AG04450 (cell line): ENCODE measurements at regions not wholly inside any gene's neighbourhood (a gene's known extent, or its start where the extent isn't known, plus 50 kb on each side); places are given as distances from the start of the nearest gene placed in this dataset.
A peak's percentile ranks its signal among the peaks of the same experiment; 100 is the strongest.

ENCODE experiments used
- CTCF ChIA-PET: fragments of 300-600, 350-600 bp; formaldehyde crosslinking; extraction: SDS; loops from one replicate; lab custom pipeline; 2022; ENCODE audit warnings: antibody characterized with exemption, inconsistent platforms; lab: Charles Lee
- POLR2A ChIA-PET: fragments of 350-600 bp; formaldehyde crosslinking; extraction: SDS; loops from one replicate; lab custom pipeline; 2021; ENCODE audit warnings: antibody characterized with exemption, inconsistent platforms; lab: Yijun Ruan, JAX
- DNase-seq: peaks from one replicate; pipeline ENCODE4 v3.0.0-alpha.2; 2011; ENCODE audit warnings: low read depth, low spot score
- H3K27ac ChIP-seq: one replicate; pipeline ENCODE4 v1.5.1; 2012; ENCODE audit warnings: low read depth, low read length, control low read depth
- H3K27me3 ChIP-seq: one replicate; pipeline ENCODE4 v1.6.0; 2012; ENCODE audit warnings: low read length; ENCODE audit not compliant: control insufficient read depth, insufficient read depth
- H3K4me3 ChIP-seq: 2 replicates; pipeline ENCODE4 v1.5.1; 2011; ENCODE audit warnings: mild to moderate bottlenecking, low read depth, low read length, control low read depth
- H3K9me3 ChIP-seq: 2 replicates; pipeline ENCODE4 v1.5.1; 2012; ENCODE audit warnings: low read length; ENCODE audit not compliant: control insufficient read depth, insufficient read depth
- CTCF ChIP-seq: IDR thresholded peaks from 2 replicates; pipeline ENCODE4 v1.5.1; 2011; ENCODE audit warnings: low read depth, low read length, control low read depth, inconsistent platforms

DNA sequence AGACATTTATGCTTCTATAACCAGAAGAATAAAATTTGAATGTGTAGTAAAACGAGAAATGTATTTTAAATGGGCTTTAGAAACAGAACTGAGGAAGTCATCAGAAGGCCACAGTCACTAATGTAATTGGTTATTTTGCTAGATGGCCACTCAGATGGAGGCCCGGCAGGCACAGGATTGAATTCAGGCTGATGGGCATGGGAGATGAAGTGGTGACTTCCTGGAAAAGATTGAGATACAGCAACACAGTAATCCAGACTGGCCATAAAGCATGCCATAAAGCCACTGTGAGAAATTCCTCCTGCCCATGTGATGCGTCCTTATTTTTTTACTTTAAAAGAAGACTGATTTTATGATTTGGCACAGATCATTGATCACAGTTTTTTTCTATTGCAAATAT lies 297.7 kb downstream of the ICOS start:
- ChIA-PET CTCF (no interaction called here), POLR2A (no interaction called here)
- no peak for DNase-seq
- Histone ChIP-seq H3K27ac (no peak overlapping the region), H3K9me3 (no peaks in the 10 kb centered on the region; the same call in 1 of the 2 replicates), H3K4me3 (no peak overlapping the region), H3K27me3 (no peaks in the 10 kb centered on the region)
- TF ChIP-seq CTCF = no peak

- no peaks in the 10 kb centered on the region for H3K27me3 ChIP-seq
- CTCF ChIA-PET = no interaction called here
- DNase-seq = peak; percentile 4
- POLR2A ChIA-PET = no interaction called here
- no peak overlapping the region for H3K27ac ChIP-seq
- TF ChIP-seq CTCF = no peak
- H3K9me3 ChIP-seq = no peaks in the 10 kb centered on the region; the same call in 1 of the 2 replicates
- H3K4me3 ChIP-seq = no peak overlapping the region
Observed at GRCh38 chr2:204234879-204235278, 298.3 kb downstream of the ICOS start.

GRCh38 chr2:204237416-204237815 lies 300.9 kb downstream of the ICOS start:
- CTCF ChIA-PET = no interaction called here
- POLR2A ChIA-PET = no interaction called here

GRCh38 chr2:204239411-204240165 lies 303.0 kb downstream of the ICOS start:
- ChIA-PET CTCF (no interaction called here), POLR2A (no interaction called here)
- H3K4me3 ChIP-seq = no peak overlapping the region
- H3K9me3 ChIP-seq = no peaks in the 10 kb centered on the region; the same call in 1 of the 2 replicates
- DNase-seq = no peak
- no peaks in the 10 kb centered on the region for H3K27me3 ChIP-seq
- no peak overlapping the region for H3K27ac ChIP-seq
- TF ChIP-seq CTCF = no peak

More at GRCh38 chr2:204237416-204237815, 300.9 kb downstream of the ICOS start:
- no peaks in the 10 kb centered on the region for H3K27me3 ChIP-seq
- no peak overlapping the region for H3K4me3 ChIP-seq
- no peak for DNase-seq
- no peak for TF ChIP-seq CTCF
- H3K27ac ChIP-seq = no peak overlapping the region
- no peaks in the 10 kb centered on the region; the same call in 1 of the 2 replicates for H3K9me3 ChIP-seq

- no peaks in the 10 kb centered on the region for H3K27me3 ChIP-seq
- ChIA-PET CTCF (no interaction called here), POLR2A (no interaction called here)
- no peak overlapping the region for H3K4me3 ChIP-seq
- TF ChIP-seq CTCF = no peak
- no peak for DNase-seq
- no peaks in the 10 kb centered on the region for H3K9me3 ChIP-seq
- no peak overlapping the region for H3K27ac ChIP-seq
Observed at GRCh38 chr2:204240961-204241360, 304.3 kb upstream of the PARD3B start.
